GM18951 (cell line): ENCODE measurements at regions not wholly inside any gene's neighbourhood (a gene's known extent, or its start where the extent isn't known, plus 50 kb on each side); places are given as distances from the start of the nearest gene placed in this dataset.
"Not testable (repeated sequence)": the region's sequence is repeated elsewhere in the genome, so short reads cannot be mapped to it uniquely, and the experiment has no call there.

ENCODE experiments used
- POLR2A ChIP-seq: IDR thresholded peaks from 4 replicates; pipeline ENCODE4 v1.6.1; 2011; ENCODE audit warnings: mild to moderate bottlenecking; ENCODE audit not compliant: insufficient read length, insufficient read depth; ENCODE audit errors: extremely low read depth
- in situ Hi-C: fragments of 300-500 bp; cut with MboI; formaldehyde crosslinking; loops from one replicate; pipeline ENCODE4 v1.12.0; 2022; ENCODE audit warnings: low sequenced_read_pairs, mixed read lengths, inconsistent platforms; ENCODE audit not compliant: unreplicated experiment

DNA sequence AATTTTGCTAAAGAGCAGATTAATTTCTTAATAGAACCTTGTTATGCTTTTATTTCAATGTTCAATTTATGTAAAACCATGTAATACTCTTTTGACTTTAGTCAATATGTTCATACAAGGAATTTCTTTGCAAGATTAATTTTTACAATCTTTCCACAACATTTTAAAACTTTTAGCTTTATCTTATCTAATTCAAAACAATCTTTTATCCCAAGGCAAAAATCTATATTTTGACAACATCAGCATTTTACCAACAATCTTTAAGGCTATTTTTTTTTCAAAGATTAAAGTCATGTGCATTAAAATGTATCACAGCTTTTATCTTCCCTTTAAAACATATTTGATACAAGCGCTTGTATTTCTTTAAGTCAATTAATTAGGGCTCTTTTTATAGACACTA lies 914.7 kb downstream of the PLOD2 start:
- no peak for TF ChIP-seq POLR2A
- in situ Hi-C loops, result no loop called here

GRCh38 chr3:145248928-145249327 lies 912.1 kb downstream of the PLOD2 start:
- in situ Hi-C loops, result no loop called here

GRCh38 chr3:145251311-145251710 lies 909.7 kb downstream of the PLOD2 start:
- in situ Hi-C loops, result no loop called here
- no peak for TF ChIP-seq POLR2A

More at GRCh38 chr3:145248928-145249327, 912.1 kb downstream of the PLOD2 start:
- no peak for TF ChIP-seq POLR2A

- in situ Hi-C loops, result not testable (repeated sequence)
These were observed 903.0 kb downstream of the PLOD2 start for GRCh38 chr3:145257967-145258366.

DNA sequence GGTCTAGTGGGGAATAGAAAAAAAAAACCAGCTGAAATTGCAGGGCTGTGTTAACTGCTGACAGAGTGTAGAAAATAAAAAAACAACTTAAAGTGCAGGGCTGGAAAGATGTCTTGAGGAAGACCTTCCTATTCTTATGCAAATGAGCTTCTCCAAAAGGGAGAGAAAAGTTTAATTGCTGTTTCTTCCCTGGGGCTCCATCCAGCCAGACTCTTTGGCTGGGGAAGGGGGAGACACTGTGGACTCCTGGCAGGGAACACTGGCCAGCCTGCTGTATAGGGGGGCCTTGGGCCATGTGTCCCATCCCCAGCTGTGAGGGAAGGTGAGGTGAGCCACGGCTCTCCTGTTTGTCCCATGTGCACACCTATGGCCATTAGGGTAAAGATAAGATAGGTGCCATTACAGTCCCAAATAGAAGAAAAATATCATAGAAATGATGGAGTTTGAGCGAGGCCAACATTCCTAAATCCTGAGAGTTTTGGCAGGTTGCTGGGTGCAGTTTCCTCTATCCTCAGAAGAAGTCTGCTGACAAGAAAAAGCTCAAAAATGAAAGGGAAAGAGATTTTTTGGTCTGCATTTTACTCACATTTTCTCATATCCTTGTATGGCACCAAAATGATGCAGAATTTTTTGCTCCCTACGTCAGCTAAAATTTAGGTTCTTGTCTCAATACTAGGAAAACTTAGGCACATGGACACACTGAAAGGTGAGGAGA lies 901.7 kb downstream of the PLOD2 start:
- TF ChIP-seq POLR2A, result no peak
- in situ Hi-C loops, result no loop called here

GRCh38 chr3:145263458-145263857 lies 897.5 kb downstream of the PLOD2 start:
- in situ Hi-C loops, result not testable (repeated sequence)

DNA sequence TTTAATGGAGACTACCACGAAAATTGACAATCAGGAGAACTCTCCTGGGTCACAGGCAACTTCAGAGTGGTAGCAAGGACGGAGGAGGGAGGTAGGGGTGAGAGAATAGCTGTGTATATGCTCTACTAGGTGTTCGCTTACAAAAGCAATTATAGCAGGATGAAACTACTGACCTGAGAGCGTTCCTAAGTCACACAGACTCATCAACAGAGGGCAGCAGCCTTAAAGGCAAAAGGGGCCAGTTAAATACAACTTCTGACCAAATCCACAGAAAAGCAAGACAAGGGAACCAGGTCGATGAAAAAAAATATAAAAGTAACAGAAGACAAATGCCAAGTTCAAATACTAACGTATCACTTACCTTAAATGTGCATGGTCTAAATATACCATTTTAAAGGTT lies 894.6 kb downstream of the PLOD2 start:
- in situ Hi-C loops, result no loop called here

DNA sequence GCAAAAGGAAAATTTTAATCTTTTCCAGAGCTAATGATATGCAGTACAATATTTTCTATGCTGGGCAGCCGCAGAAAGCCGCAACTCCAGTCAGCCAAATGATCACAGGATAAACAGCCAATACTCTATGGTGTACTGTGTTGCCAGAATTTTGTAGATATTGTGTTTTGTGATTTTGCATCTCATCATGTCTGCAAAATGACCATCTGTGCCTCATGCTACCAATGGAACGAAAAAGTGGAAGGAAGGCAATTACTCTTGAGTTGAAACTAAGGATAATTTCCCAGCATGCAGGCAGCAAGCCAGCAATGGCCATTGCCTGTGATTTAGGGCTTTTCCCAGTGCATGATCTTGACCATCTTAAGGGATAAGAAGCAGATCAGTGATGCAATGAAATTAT lies 891.9 kb downstream of the PLOD2 start:
- TF ChIP-seq POLR2A, result no peak
- in situ Hi-C loops, result no loop called here

More for the DNA sequence above, 894.6 kb downstream of the PLOD2 start:
- TF ChIP-seq POLR2A, result no peak

- in situ Hi-C loops, result no loop called here
- TF ChIP-seq POLR2A, result no peak
These were observed 888.3 kb downstream of the PLOD2 start for GRCh38 chr3:145272684-145273083.

DNA sequence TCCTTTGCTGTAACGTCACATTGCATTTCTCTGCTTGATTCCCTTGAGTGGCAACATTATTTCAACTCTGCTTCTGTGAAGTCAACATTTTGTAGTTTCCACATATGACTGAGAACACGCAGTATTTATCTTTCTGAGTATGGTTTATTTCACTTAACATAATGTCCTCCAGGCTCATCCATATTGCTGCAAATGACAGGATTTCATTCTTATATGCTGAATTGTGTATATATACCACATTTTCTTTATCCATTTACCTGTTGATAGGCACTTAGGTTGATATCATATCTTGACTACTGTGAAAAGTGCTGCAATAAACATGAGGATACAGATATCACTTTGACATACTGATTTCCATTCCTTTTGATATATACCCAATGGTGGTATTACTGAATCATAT lies 878.5 kb downstream of the PLOD2 start:
- no peak for TF ChIP-seq POLR2A
- in situ Hi-C loops, result no loop called here

- in situ Hi-C loops, result no loop called here
- no peak for TF ChIP-seq POLR2A
These were observed 874.0 kb downstream of the PLOD2 start for GRCh38 chr3:145286937-145287336.

- no peak for TF ChIP-seq POLR2A
- in situ Hi-C loops, result no loop called here
These were observed 871.0 kb downstream of the PLOD2 start for GRCh38 chr3:145290010-145290409.

GRCh38 chr3:145294572-145294971 lies 866.4 kb downstream of the PLOD2 start:
- TF ChIP-seq POLR2A, result no peak
- in situ Hi-C loops, result no loop called here

DNA sequence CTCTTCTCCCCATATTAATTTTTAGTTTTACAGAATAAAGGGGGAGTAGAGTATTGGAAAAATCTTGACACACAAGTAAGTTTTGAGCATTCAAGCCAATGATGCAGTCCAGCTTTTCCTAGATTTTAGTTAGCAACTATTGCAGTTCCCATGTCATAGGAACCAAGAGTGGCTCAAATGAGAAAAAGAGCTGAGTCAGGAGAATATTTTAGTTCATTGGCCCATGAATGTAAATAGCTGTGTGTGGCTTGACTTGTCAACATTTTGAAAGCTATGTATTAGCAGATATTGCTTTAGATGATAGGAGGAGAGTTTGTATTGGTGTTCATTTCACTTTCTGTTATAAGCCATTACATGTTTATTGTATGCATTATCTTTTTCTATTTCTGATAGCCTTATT lies 853.7 kb downstream of the PLOD2 start:
- in situ Hi-C loops, result no loop called here
- no peak for TF ChIP-seq POLR2A

DNA sequence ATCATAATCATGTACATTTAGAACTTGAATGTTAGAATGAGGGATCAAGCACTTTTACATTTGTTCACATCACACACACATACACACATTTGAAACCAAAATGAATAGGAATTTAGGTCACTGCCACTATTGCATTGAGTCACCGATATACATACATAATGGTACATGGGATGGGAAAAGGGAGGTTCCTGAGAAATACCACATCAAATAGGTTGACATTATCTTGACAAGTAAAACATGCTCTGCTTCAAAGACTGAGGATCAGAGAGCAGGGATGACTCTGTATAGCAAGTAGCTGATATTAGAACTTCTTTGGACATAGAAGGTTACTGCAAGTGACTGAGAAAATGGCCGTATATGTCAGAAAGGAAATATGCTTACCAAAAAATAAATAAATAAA lies 847.2 kb downstream of the PLOD2 start:
- TF ChIP-seq POLR2A, result no peak
- in situ Hi-C loops, result no loop called here

GRCh38 chr3:145316253-145316652 lies 844.7 kb downstream of the PLOD2 start:
- in situ Hi-C loops, result not testable (repeated sequence)
